ENCODE measurements at regions not wholly inside any gene's neighbourhood (a gene's known extent, or its start where the extent isn't known, plus 50 kb on each side); places are given as distances from the start of the nearest gene placed in this dataset.

- TF ChIP-seq SIN3A (IDR thresholded peaks at IDR 0.05; ENCODE audit: borderline replicate concordance, insufficient read depth, low read length) (no peak), TAF1 (IDR thresholded peaks at IDR 0.05; ENCODE audit: borderline replicate concordance, insufficient read depth, low read length) (no peak)
Measured at GRCh38 chrX:124524852-124525251, 178.5 kb downstream of the SH2D1A start.
